Endothelial cell of umbilical vein (primary cell): ENCODE measurements at regions not wholly inside any gene's neighbourhood (a gene's known extent, or its start where the extent isn't known, plus 50 kb on each side); places are given as distances from the start of the nearest gene placed in this dataset.

Source experiments
- BruUV-seq: library from RNA; stranded (reverse); fragments of 400-500 nt; replicated peaks from 2 replicates; lab custom pipeline; 2021; lab: Mats Ljungman, UMichigan
- CTCF ChIA-PET: fragments of 300-600, 350-600 bp; sonication (Branson Sonifier 250); formaldehyde crosslinking; loops from one replicate; lab custom pipeline; 2021; ENCODE audit warnings: antibody characterized with exemption, inconsistent platforms; lab: Charles Lee
- POLR2A ChIA-PET: fragments of 300-600, 350-600 bp; sonication (Branson Sonifier 250); formaldehyde crosslinking; loops from one replicate; lab custom pipeline; 2021; ENCODE audit warnings: antibody characterized with exemption, inconsistent platforms; lab: Charles Lee
- DNase-seq: peaks from one replicate; pipeline ENCODE4 v3.0.0-alpha.2; 2011; ENCODE audit warnings: low read depth, low spot score
- FAIRE-seq: peaks from 2 replicates; lab custom pipeline; 2011; peaks lifted over from hg19 to GRCh38; lab: Jason Lieb, UNC
- H2AFZ ChIP-seq: 2 replicates; pipeline ENCODE4 v1.6.0; 2012; ENCODE audit warnings: low read depth, low read length, control low read depth, inconsistent platforms
- H3K27ac ChIP-seq: 2 replicates; pipeline ENCODE4 v1.5.1; 2011; ENCODE audit warnings: low read depth, mild to moderate bottlenecking, control low read depth, low read length, moderate library complexity; ENCODE audit not compliant: insufficient read depth
- H3K27me3 ChIP-seq, 2 experiments: 2 replicates each; pipeline versions ENCODE4 v1.6.0 to v1.6.1; 2011; ENCODE audit warnings: low read length in 2 of 2, mixed read lengths in 1 of 2; ENCODE audit not compliant: control insufficient read depth in 2 of 2, insufficient read depth in 2 of 2
- H3K36me3 ChIP-seq, 2 experiments: 2 replicates in 1 of 2; 3 replicates in 1 of 2; pipeline ENCODE4 v1.5.1; 2011; ENCODE audit warnings: low read length in 2 of 2, mild to moderate bottlenecking in 1 of 2, moderate library complexity in 1 of 2; ENCODE audit not compliant: control insufficient read depth in 2 of 2, insufficient read depth in 2 of 2; ENCODE audit errors: extremely low read depth in 1 of 2
- H3K4me1 ChIP-seq: 3 replicates; pipeline ENCODE4 v1.5.1; 2011; ENCODE audit warnings: mild to moderate bottlenecking, low read length; ENCODE audit not compliant: control insufficient read depth, insufficient read depth; ENCODE audit errors: extremely low read depth
- H3K4me2 ChIP-seq: 2 replicates; pipeline ENCODE4 v1.6.1; 2011; ENCODE audit warnings: low read length, control low read depth, mixed read lengths; ENCODE audit not compliant: insufficient read depth
- H3K4me3 ChIP-seq, 3 experiments: fragments of 200-600 bp in 1 of 3; sonication (generic), shearing (Covaris generic) in 1 of 3; replicated peaks in 1 of 3; 2 replicates each; pipeline ENCODE4 v1.5.1; 2011 to 2016; ENCODE audit warnings: control low read depth in 3 of 3, low read length in 3 of 3, mild to moderate bottlenecking in 2 of 3, inconsistent platforms in 1 of 3, low read depth in 1 of 3, moderate library complexity in 1 of 3; ENCODE audit not compliant: insufficient read depth in 1 of 3
- H3K79me2 ChIP-seq: 2 replicates; pipeline ENCODE4 v1.6.0; 2012; ENCODE audit warnings: low read length, inconsistent platforms; ENCODE audit not compliant: control insufficient read depth, insufficient read depth
- H3K9ac ChIP-seq: replicated peaks from 2 replicates; pipeline ENCODE3; 2011; ENCODE audit warnings: low read length, control low read depth; ENCODE audit not compliant: insufficient read depth; ENCODE audit errors: extremely low read depth
- H3K9me1 ChIP-seq: replicated peaks from 3 replicates; pipeline ENCODE4 v1.6.0; 2011; ENCODE audit warnings: mild to moderate bottlenecking, low read length; ENCODE audit not compliant: control insufficient read depth, insufficient read depth; ENCODE audit errors: extremely low read depth
- H3K9me3 ChIP-seq: replicated peaks from 2 replicates; pipeline ENCODE4 v1.5.1; 2012; ENCODE audit warnings: low read length, inconsistent platforms; ENCODE audit not compliant: control insufficient read depth, insufficient read depth
- H4K20me1 ChIP-seq: replicated peaks from 2 replicates; pipeline ENCODE3; 2011; ENCODE audit warnings: mild to moderate bottlenecking, low read length; ENCODE audit not compliant: control insufficient read depth, insufficient read depth; ENCODE audit errors: extremely low read depth
- CTCF ChIP-seq, 2 donors: IDR thresholded peaks; 1 replicate in 1 of 2; 2 replicates in 1 of 2; pipeline ENCODE4 v1.5.1; 2011; ENCODE audit warnings: low read length in 2 of 2, mild to moderate bottlenecking in 2 of 2, moderate library complexity in 2 of 2, control low read depth in 1 of 2, inconsistent platforms in 1 of 2, low read depth in 1 of 2; ENCODE audit not compliant: insufficient read depth in 1 of 2; ENCODE audit errors: extremely low read depth in 1 of 2
- EZH2 ChIP-seq: IDR thresholded peaks from 2 replicates; pipeline ENCODE4 v1.6.1; 2012; ENCODE audit warnings: borderline replicate concordance, low read depth, mild to moderate bottlenecking, moderate library complexity, low read length, inconsistent platforms; ENCODE audit not compliant: severe bottlenecking
- FOS ChIP-seq: IDR thresholded peaks from 2 replicates; pipeline ENCODE4 v1.6.1; 2011; ENCODE audit warnings: mild to moderate bottlenecking, low read length, moderate library complexity, borderline replicate concordance; ENCODE audit not compliant: insufficient read depth
- GATA2 ChIP-seq: IDR thresholded peaks from 2 replicates; pipeline ENCODE4 v1.7.0; 2011; ENCODE audit warnings: low read depth, mild to moderate bottlenecking, moderate library complexity, mixed read lengths, low read length; ENCODE audit not compliant: insufficient read length, insufficient read depth
- JUN ChIP-seq: IDR thresholded peaks from 2 replicates; pipeline ENCODE4 v1.6.1; 2011; ENCODE audit warnings: borderline replicate concordance, low read depth; ENCODE audit not compliant: insufficient read length, insufficient read depth
- MYC ChIP-seq: IDR thresholded peaks from one replicate; pipeline ENCODE4 v1.6.1; 2011; ENCODE audit warnings: mild to moderate bottlenecking, low read depth, low read length
- POLR2A ChIP-seq: IDR thresholded peaks from 2 replicates; pipeline ENCODE4 v1.6.1; 2012; ENCODE audit warnings: low read depth, mild to moderate bottlenecking, control low read depth, low read length
- POLR2AphosphoS5 ChIP-seq: IDR thresholded peaks from 2 replicates; pipeline ENCODE4 v1.6.1; 2012; ENCODE audit warnings: low read depth, mild to moderate bottlenecking, control low read depth, low read length, moderate library complexity; ENCODE audit not compliant: insufficient read depth
- dilution Hi-C: fragments of 300-500 bp; cut with MboI; formaldehyde crosslinking; loops from one replicate; pipeline ENCODE4 v1.15.0; 2019; ENCODE audit warnings: low sequenced_read_pairs; ENCODE audit not compliant: extremely low pct_ligation_motif_present
- intact Hi-C: fragments of 100-400 bp; cut with micrococcal nuclease; formaldehyde crosslinking; loops from one replicate; pipeline ENCODE4 v1.10.0; 2022
- TF ChIP-seq, protein P1 (sequence below): IDR thresholded peaks from 2 replicates; pipeline ENCODE4 v1.6.1; 2011; ENCODE audit not compliant: insufficient read depth, insufficient read length

DNA sequence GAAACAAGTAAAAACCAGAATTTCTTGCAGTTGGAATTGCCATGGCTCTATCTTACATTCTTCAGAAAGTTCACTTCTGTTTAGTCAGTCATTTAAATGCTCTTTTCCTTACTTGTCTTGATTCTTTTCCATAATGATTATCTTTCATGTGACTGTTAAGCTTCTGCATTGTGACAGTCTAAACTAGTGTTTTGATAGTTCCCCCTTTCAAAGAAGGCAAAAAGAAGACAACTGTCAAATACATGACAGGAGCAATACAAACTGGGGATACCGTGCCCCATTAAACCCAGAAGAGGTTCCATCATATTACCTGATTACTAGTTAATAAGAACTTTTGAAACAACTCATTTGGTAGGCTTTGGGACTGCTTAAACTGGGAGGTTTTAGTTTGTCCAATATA lies 476.2 kb downstream of the PCDH19 start:
- no peak for FAIRE-seq
- DNase-seq = no peak
- BruUV-seq = no TSS peak
- H3K79me2 ChIP-seq = no peaks in the 10 kb centered on the region
- H3K9me3 ChIP-seq = no peaks in the 10 kb centered on the region
- H3K4me3 ChIP-seq = no peak overlapping the region
- H3K9ac ChIP-seq = no peak overlapping the region
- no peak for TF ChIP-seq POLR2AphosphoS5
- TF ChIP-seq CTCF (IDR thresholded peaks at IDR 0.05; ENCODE audit: extremely low read depth in 1 of 2, insufficient read depth in 1 of 2, low read depth in 1 of 2, low read length in 2 of 2) = no peak
- no peak for TF ChIP-seq JUN
- TF ChIP-seq, protein P1, sequence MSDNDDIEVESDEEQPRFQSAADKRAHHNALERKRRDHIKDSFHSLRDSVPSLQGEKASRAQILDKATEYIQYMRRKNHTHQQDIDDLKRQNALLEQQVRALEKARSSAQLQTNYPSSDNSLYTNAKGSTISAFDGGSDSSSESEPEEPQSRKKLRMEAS = no peak
- TF ChIP-seq FOS = no peak
- no peak for TF ChIP-seq POLR2A
- no peak for TF ChIP-seq EZH2
- TF ChIP-seq GATA2 = no peak
- TF ChIP-seq MYC = no peak
- H3K4me2 ChIP-seq = no peak overlapping the region
- no peaks in the 10 kb centered on the region for H4K20me1 ChIP-seq
- H3K27me3 ChIP-seq = no peaks in the 10 kb centered on the region
- CTCF ChIA-PET = no interaction called here
- no peak overlapping the region for H2AFZ ChIP-seq
- POLR2A ChIA-PET = no interaction called here
- H3K27ac ChIP-seq = no peak overlapping the region
- no peaks in the 10 kb centered on the region for H3K4me1 ChIP-seq
- no peaks in the 10 kb centered on the region for H3K9me1 ChIP-seq
- H3K36me3 ChIP-seq = no peaks in the 10 kb centered on the region
- dilution Hi-C loops (no loop called here), intact Hi-C loops (no loop called here)
